ENCODE measurements at regions not wholly inside any gene's neighbourhood (a gene's known extent, or its start where the extent isn't known, plus 50 kb on each side); places are given as distances from the start of the nearest gene placed in this dataset.

DNA sequence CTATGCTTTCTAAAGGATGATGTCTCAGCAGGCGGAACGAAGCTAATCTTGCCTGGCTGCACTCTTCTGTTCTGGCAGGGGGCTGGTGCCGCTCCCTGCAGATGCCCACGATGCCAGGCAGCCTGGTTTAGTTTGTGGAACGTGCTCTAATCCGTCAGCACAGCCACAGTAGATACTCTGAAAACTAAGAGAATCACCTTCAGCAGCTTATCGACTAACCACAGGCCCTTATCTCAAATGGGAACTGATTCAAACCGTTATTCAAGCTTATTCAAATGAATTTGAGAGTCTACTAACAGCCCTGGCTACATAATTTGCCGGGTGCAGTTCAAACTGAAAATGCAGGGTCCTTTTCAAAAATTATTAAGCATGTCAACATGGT lies 246.6 kb upstream of the ANKRD55 start:
- DNase-seq = no peak

DNA sequence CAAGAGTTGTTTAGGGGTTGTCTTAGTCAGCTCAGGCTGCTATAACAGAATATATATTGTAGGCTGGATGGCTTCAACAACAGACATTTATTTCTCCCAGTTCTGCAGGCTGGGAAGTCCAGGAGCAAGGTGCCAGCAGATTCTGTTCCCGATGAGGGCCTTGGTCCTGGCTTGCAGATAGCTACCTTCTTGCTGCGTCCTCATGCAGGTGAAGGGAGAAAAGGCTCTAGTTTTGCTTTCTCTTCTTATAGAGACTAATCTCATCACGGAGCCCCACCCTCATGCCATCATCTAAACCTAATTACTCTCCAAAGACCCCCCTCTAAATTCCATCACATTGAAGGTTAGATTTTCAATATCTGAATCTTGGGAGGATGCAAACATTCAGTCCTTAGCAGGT lies 246.0 kb upstream of the ANKRD55 start:
- peak in 1 of 2 donors; percentile 33 for DNase-seq

- no peak for DNase-seq
These were observed 244.9 kb upstream of the ANKRD55 start for GRCh38 chr5:56478062-56478461.

DNA sequence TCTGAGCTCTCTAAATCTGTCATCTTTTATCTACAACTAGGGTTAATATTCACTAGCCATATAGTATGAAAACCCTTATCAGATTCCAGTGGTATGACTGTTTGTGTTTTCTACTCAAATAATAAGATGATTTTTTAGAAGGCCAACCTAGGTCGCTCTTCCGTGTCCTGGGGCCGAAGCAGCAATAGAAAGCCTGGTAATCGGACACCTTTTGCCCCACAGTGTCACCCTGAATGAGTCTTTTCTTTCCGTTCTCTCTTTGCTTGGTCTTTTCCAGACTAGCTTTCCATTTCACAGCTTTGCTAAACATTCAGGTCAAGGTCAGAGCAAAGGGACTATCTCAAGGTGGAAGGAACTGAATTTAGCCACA lies 243.3 kb upstream of the ANKRD55 start:
- no peak for DNase-seq

DNA sequence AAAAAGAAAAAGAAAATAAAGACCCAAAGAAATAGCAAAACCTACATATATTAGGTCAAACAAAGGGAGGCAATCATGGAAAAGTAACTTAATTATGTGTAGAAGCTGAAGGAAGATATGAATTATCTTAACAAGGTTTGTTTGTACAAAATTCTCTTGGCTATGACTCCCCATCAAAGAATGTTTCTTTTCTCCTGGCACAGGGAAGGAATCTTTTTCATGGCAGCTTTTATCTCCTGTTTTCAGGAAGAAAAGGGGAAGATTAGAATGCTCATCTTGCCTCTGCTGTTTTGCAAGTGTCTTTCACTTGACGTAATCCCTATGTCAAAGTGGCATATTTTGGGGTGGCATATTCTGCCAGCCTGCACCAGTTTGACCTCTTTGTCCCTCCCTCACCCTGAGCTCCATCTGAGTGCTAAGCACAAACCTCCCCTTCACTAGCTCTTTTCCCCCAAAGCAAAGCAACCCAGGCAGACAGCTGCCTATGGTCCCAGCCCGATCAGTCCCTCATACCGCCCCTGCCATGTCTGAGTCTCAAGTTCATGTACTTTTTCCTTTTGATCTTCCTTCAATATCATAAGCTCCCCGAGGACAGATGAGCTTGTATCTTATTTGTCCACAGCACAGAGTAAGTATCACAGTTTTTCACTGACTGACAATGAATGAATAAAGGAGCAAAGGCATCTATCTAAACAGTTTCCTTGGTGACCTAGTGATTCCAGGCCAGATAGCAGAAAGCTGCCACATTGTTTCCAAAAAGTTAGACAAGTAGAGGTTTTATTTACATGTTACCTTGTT lies 242.8 kb upstream of the ANKRD55 start:
- DNase-seq = no peak

DNA sequence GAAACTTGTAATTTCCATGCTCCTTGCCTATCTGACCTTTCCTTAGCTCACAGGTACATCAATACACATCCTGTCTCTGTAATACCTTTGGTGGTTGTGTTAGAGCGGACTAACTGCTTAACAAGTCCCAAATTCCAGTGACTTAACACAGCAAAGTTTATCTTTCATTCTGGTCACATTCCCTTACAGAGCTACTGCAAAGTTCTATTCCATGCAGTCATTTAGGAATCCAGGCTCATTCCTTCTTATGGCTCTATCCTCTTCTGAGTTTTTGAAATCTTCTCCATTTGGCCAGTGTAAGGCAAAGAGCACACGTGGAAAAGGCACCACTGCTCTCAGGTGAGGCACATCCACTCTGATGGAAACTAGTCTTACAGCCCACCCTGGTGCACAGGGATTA lies 238.6 kb upstream of the ANKRD55 start:
- DNase-seq = no peak

GRCh38 chr5:56470007-56470406 lies 236.9 kb upstream of the ANKRD55 start:
- DNase-seq = no peak

DNA sequence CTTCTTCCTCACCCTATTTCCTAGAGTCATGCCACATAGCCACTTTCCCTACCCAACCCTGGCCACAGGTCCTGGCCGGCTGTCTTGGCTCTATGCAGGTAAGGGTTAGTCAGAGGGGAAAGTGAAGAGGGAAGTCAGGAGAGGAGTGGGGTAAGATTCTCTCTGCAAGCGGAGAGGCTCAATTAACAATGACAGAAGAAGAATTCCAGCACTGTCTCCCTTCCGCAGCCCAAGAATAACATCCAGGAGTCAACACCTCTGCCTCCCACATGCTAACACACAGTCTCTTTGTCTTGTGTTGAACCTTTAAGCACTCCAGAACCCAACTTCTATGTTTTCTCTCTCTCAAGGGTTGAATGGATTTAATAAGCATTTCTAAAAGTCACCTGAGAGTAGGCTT lies 235.1 kb upstream of the ANKRD55 start:
- no peak for DNase-seq

DNA sequence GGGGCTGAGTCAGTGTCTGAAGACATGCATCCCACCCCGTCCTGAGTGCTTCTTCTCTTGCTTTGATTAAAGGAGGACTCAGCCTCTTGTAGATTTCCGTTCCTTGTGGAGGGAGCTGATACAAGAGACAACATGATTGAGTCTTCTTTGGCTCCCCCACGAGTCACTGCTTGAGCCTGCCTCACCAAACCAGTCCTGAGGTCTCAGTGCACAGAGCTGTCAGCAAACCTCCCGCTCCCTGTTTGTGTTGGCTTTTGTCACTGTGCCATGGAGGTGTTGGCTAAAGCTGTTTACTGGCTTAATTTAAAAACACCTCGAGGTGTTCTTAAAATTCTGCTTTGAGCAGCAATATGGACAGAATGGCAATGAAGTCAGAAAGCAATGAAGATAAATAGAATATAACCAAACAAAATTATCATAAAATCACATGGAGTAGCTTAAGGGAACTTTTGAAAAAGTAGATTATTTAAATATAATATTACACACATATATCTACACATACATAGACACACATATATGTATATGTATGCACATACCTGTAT lies 234.1 kb upstream of the ANKRD55 start:
- DNase-seq = no peak

- DNase-seq = no peak
These were observed 233.1 kb upstream of the ANKRD55 start for GRCh38 chr5:56466136-56466816.

GRCh38 chr5:56465769-56466135 lies 232.6 kb upstream of the ANKRD55 start:
- no peak for DNase-seq

GRCh38 chr5:56464935-56465768 lies 232.0 kb upstream of the ANKRD55 start:
- peak in 1 of 2 donors; percentile 20 for DNase-seq

DNA sequence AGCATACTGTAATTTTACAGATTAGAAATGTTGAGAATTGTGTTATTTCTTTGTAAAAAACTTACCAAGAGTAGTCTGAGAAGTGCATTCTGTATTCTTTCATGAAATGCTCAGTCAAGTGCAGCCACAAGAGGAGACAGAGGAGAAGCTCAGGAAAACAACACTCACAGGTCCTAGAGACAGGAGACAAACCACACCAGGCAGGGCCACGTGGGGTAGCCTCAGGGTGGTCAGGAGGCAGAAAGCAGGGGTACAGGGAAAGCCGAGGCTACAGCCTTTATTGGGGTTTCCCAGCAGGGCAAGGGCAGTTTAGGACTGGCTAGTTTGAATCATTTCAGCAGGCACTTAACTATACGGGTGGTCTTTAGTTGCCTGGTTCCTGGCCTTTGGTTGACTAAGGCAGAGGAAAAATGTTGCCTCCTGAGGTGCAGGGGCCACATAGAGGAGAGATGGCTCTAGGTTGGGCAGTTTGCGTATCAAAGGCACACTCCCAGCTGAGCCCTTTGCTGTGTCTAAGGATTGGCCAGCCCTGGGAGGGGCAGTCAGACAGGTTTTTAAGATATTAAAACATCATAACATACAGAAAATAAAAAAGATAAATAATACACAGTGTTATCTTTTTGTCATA lies 230.9 kb upstream of the ANKRD55 start:
- no peak for DNase-seq

DNA sequence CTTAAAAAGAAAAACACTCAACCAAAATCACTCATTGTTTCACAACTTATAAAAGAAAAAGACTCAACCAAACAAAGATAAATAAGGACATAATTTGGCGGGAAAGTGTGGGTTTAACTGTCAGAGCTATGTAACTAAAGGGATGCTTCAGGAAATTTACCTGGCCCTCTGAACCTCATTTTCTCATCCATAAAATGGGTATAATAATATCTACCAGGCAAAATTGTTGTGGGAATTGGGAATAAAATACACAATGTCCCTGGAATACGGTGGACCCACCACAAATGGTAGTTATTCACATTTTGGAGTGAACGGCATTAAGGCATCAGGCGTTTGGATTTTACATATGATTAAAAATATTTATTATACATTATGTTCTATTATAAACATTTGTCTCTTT lies 228.5 kb upstream of the ANKRD55 start:
- no peak for DNase-seq

- DNase-seq = no peak
These were observed 227.6 kb upstream of the ANKRD55 start for GRCh38 chr5:56460681-56461191.

DNA sequence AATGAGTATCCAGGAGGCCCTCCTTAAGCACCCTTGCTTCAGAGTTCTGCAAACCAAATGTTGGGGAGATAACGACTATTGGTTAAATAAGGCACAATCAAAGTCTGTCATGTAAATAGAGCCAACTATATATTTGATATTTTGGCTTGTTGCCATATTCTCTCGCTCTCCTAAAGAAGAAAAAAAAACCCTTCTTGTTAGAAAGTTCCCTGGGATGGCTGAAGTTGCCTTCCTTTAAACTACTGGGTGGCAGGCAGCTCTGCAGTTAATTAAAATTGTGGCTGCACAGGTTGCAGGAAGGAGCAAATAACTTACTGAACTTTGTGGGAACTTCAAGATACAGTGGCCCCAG lies 227.0 kb upstream of the ANKRD55 start:
- no peak for DNase-seq

DNA sequence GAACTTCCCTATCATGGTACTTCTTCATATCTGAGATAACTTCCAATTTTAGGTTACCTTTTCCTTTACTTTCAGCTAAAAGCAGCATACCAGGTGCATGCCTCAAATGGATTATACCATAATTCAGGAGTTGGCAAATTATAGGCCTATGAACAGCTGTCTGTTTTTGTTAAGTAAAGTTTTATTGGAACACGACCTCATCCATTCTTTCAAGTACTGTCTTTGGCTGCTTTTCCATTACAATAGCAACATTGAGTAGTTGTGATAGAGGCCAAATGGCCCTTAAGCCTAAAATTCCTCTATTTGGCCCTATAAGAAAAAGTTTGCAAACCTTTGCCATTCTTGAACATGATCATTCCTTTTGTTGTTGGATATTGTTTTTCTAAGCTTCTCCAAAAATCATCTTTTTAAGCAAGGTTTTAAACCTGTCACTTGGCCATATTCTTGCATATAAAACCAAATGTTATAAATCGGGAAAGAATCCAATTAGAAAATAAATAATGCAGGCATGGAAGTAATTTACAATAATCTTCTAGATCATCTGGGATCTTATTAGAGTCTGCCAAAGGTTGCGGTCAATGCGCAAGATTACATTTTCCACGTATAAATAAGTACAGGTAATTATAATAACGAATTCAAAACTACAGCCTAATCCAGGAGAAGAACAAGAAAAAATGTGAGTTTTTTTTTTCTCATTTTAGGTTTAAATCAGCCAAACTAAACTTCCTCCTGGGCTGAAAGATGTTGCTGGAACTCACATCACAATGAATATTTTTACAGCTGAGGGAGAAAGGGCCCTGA lies 226.5 kb upstream of the ANKRD55 start:
- DNase-seq = no peak

DNA sequence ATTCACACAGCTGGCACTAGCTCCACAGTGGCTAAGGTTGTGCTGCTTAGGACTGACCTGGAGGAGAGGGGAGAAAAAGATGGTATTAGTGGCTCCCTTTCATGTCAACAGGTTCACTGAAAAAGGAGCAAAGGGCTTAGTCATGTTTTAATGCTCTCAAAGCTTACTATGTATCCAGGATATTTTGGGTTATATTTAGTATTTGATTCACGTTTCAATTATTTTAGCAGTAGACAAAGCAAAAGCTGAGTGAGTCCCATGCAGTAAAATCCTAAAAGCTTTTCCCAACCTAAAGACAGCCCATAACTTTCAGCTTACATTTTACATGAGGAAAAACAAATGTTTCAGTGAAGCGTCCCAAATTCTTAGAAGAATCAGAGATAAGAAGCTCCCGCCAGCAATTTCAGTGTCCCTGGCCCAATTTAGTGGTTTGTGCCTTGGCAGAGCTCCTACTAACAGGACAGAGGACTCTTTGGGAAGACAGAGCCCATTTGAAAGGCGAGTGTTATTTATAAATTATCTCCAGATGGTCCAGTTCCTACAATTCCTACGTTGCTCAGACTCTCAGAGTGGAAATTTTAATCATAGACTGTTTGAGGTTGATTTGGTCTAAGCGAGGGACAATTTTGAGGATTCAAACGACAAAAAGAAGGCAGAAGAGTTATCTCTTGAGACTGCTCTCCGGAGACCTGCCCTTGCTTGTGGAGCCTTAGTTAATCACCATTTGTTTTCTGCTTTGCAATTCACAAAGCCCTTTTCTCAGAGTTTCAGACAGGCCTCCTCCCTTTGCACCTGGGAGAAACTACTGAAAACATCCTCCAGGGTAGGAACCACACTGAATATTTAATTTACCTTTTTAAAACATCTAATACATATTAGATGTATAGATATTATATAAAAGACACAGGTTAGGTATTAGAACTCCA lies 225.0 kb upstream of the ANKRD55 start:
- DNase-seq = no peak

GRCh38 chr5:56456002-56456401 lies 222.9 kb upstream of the ANKRD55 start:
- DNase-seq = no peak

DNA sequence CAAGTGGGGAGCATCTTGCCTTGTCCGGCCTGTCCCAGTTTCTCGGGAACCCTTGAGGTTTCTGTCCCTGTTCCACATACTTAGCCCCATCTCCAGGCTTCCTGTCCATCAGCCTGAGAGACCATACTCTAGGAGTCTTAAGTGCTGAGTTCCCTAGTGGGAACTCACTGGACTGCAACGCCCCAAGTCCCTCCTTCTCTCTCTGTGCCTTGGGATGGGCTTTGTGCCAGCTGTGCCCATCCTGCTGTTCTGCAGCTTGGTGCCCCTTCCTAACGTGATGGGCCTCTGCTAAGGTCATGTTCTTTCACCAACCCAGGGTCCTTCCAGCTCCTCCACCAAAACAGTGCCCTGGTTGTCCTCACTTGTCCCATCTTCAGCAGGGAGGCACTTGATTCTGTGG lies 222.3 kb upstream of the ANKRD55 start:
- DNase-seq = no peak
